ENCODE measurements at regions not wholly inside any gene's neighbourhood (a gene's known extent, or its start where the extent isn't known, plus 50 kb on each side); places are given as distances from the start of the nearest gene placed in this dataset.

GRCh38 chr3:40649346-40649745 lies 124.6 kb downstream of the ZNF621 start:
- Histone ChIP-seq H3K23ac (ENCODE audit: insufficient read length, low read depth, low read length) (no peak overlapping the region), H3K4me2 (ENCODE audit: insufficient read depth, insufficient read length, low read length) (no peak overlapping the region), H3K4me1 (ENCODE audit: insufficient read depth, low read length) (no peaks in the 10 kb centered on the region), H4K20me1 (ENCODE audit: control insufficient read depth, insufficient read depth, insufficient read length) (no peaks in the 10 kb centered on the region), H2BK20ac (ENCODE audit: low read depth, low read length, poor library complexity, severe bottlenecking) (no peak overlapping the region), H2BK5ac (ENCODE audit: insufficient read length, low read length) (no peak overlapping the region), H2BK12ac (ENCODE audit: insufficient read length, low read depth, low read length) (no peak overlapping the region), H4K5ac (ENCODE audit: insufficient read length, low read depth, low read length) (no peak overlapping the region), H3K56ac (ENCODE audit: insufficient read length, low read depth, low read length) (no peak overlapping the region), H2BK120ac (ENCODE audit: low read depth, low read length, poor library complexity, severe bottlenecking) (no peak overlapping the region), H3K23me2 (ENCODE audit: insufficient read length, low read depth, low read length, poor library complexity, severe bottlenecking) (no peaks in the 10 kb centered on the region), H4K8ac (replicated peaks; ENCODE audit: insufficient read length, low read depth, low read length) (no peak overlapping the region), H3K9me3 (ENCODE audit: control insufficient read depth, low read depth, low read length) (no peaks in the 10 kb centered on the region), H4K91ac (ENCODE audit: insufficient read length, low read depth, low read length) (no peak overlapping the region), H2BK15ac (ENCODE audit: low read depth, low read length) (no peak overlapping the region), H3K18ac (ENCODE audit: insufficient read length, low read depth, low read length) (no peak overlapping the region), H3K9ac (ENCODE audit: extremely low read depth, insufficient read length, low read length) (no peak overlapping the region), H2AFZ (ENCODE audit: low read length) (no peak overlapping the region), H2AK5ac (ENCODE audit: insufficient read length, low read length) (no peak overlapping the region), H3K4ac (ENCODE audit: low read depth, low read length) (no peak overlapping the region), H3K27ac (ENCODE audit: insufficient read length, low read depth, low read length) (no peak overlapping the region), H3K14ac (ENCODE audit: insufficient read depth, low read length) (no peak overlapping the region), H3K79me1 (ENCODE audit: insufficient read depth, low read depth, low read length, poor library complexity, severe bottlenecking) (no peaks in the 10 kb centered on the region), H3K79me2 (ENCODE audit: insufficient read depth, low read length) (no peaks in the 10 kb centered on the region), H3K27me3 (ENCODE audit: insufficient read depth, low read length) (no peaks in the 10 kb centered on the region), H3T11ph (ENCODE audit: low read length) (no peak overlapping the region)
- Mint-ChIP-seq H3K27ac (no peak overlapping the region), H3K9me3 (no peaks in the 10 kb centered on the region), H3K27me3 (ENCODE audit: low read depth) (peaks cover 1% of the 10 kb centered on the region; the same call in 1 of the 2 replicates), H3K4me1 (peaks cover 0 to 4% of the 10 kb centered on the region in 2 experiments; a peak in 2 of 4 replicates), H3K36me3 (ENCODE audit: insufficient read depth in 1 of 3, low read depth in 3 of 3) (no peaks in the 10 kb centered on the region), H3K4me3 (no peak overlapping the region)
- DNase-seq, result no peak
- no CpG with 5 or more reads among the region's 4 CpGs for WGBS (ENCODE audit: extremely low coverage, insufficient read length, low lambda C conversion rate)
- TF ChIP-seq CTCF (conservative IDR thresholded peaks at IDR 0.05), result no peak

Measured in H9 (cell line).